Liver (tissue), 3 donors: ENCODE measurements at regions not wholly inside any gene's neighbourhood (a gene's known extent, or its start where the extent isn't known, plus 50 kb on each side); places are given as distances from the start of the nearest gene placed in this dataset.

ENCODE experiments used
- CTCF ChIP-seq: fragments of 150-350 bp; IDR thresholded peaks from 2 replicates; pipeline ENCODE4 v1.5.1; 2017; ENCODE audit warnings: improper control_type of control experiment, low read depth, low read length; ENCODE audit not compliant: missing input control
- EGR1 ChIP-seq, 2 donors: IDR thresholded peaks; 2 replicates each; pipeline ENCODE4 v1.6.1; 2016 to 2018; ENCODE audit warnings: antibody characterized with exemption in 2 of 2, low read depth in 2 of 2
- FOXA1 ChIP-seq: IDR thresholded peaks from 2 replicates; pipeline ENCODE4 v1.6.1; 2016; ENCODE audit warnings: antibody characterized with exemption
- FOXA2 ChIP-seq: IDR thresholded peaks from 2 replicates; pipeline ENCODE4 v1.6.1; 2016; ENCODE audit warnings: antibody characterized with exemption
- GABPA ChIP-seq, 2 donors: IDR thresholded peaks in 1 of 2; conservative IDR thresholded peaks in 1 of 2; 2 replicates each; pipeline ENCODE4 v1.6.1; 2016; ENCODE audit warnings: antibody characterized with exemption in 2 of 2, mild to moderate bottlenecking in 1 of 2, moderate library complexity in 1 of 2
- MAX ChIP-seq: IDR thresholded peaks from 2 replicates; pipeline ENCODE4 v1.6.1; 2016; ENCODE audit warnings: antibody characterized with exemption
- REST ChIP-seq: IDR thresholded peaks from 2 replicates; pipeline ENCODE4 v1.6.1; 2016; ENCODE audit warnings: antibody characterized with exemption, mild to moderate bottlenecking
- TAF1 ChIP-seq: conservative IDR thresholded peaks from 2 replicates; pipeline ENCODE4 v1.6.1; 2016; ENCODE audit warnings: antibody characterized with exemption, mild to moderate bottlenecking
- YY1 ChIP-seq: IDR thresholded peaks from 2 replicates; pipeline ENCODE4 v1.6.1; 2016; ENCODE audit warnings: antibody characterized with exemption, mild to moderate bottlenecking
- donor health status: healthy.
- donor health status: healthy.

- no peak for TF ChIP-seq CTCF
- TF ChIP-seq FOXA2, result no peak
- no peak for TF ChIP-seq TAF1
- no peak for TF ChIP-seq EGR1 (IDR thresholded peaks at IDR 0.05; ENCODE audit: low read depth in 2 of 2)
- no peak for TF ChIP-seq YY1
- TF ChIP-seq GABPA (IDR thresholded peaks at IDR 0.05 in 1 of 2, conservative IDR thresholded peaks at IDR 0.05 in 1 of 2), result no peak
- no peak for TF ChIP-seq REST
- no peak for TF ChIP-seq FOXA1
- TF ChIP-seq MAX, result no peak
Observed at GRCh38 chr1:55808263-55808662, 593.1 kb upstream of the USP24 start.
